Vagina (tissue), 2 donors: ENCODE measurements at regions not wholly inside any gene's neighbourhood (a gene's known extent, or its start where the extent isn't known, plus 50 kb on each side); places are given as distances from the start of the nearest gene placed in this dataset.

ENCODE experiments used
- CTCF ChIP-seq, 3 experiments: fragments of 450-650 bp in 2 of 3; fragments of 200-600 bp in 1 of 3; sonication (generic) in 1 of 3; IDR thresholded peaks; one replicate each; pipeline ENCODE4 v1.5.1; 2017 to 2019; ENCODE audit warnings: antibody characterized with exemption in 3 of 3, mild to moderate bottlenecking in 2 of 3, moderate library complexity in 2 of 3
- POLR2A ChIP-seq, 2 donors: fragments of 450-650 bp; IDR thresholded peaks; one replicate each; pipeline ENCODE4 v1.6.1; 2017; ENCODE audit warnings: antibody characterized with exemption in 2 of 2, mild to moderate bottlenecking in 2 of 2, moderate library complexity in 2 of 2
- POLR2AphosphoS5 ChIP-seq, 2 donors: sonication (generic); formaldehyde crosslinking; IDR thresholded peaks; one replicate each; pipeline ENCODE4 v1.9.0; 2017; ENCODE audit warnings: antibody characterized with exemption in 2 of 2, mild to moderate bottlenecking in 2 of 2, low read depth in 1 of 2; ENCODE audit not compliant: insufficient read depth in 1 of 2

GRCh38 chr12:87280356-87280755, 748.8 kb downstream of the C12orf50 start:
- TF ChIP-seq POLR2A (IDR thresholded peaks at IDR 0.05) (no peak), CTCF (IDR thresholded peaks at IDR 0.05) (no peak), POLR2AphosphoS5 (IDR thresholded peaks at IDR 0.05; ENCODE audit: insufficient read depth in 1 of 2, low read depth in 1 of 2) (no peak)
